ENCODE measurements at regions not wholly inside any gene's neighbourhood (a gene's known extent, or its start where the extent isn't known, plus 50 kb on each side); places are given as distances from the start of the nearest gene placed in this dataset.

- no peak overlapping the region for H4K8ac ChIP-seq (ENCODE audit: low read depth, low read length)
- H3K4ac ChIP-seq (ENCODE audit: low read depth, low read length): no peak overlapping the region
- no peak overlapping the region for H3K4me2 ChIP-seq (ENCODE audit: low read length)
- no peak overlapping the region for H3K9ac ChIP-seq (ENCODE audit: low read length)
- DNase-seq: no peak
- H3K4me3 ChIP-seq (ENCODE audit: low read length): no peak overlapping the region
- H3K79me2 ChIP-seq (ENCODE audit: control insufficient read depth, insufficient read depth, low read length): no peaks in the 10 kb centered on the region
- H3K27ac ChIP-seq (ENCODE audit: low read depth, low read length): no peak overlapping the region
- no peak overlapping the region for H2AK5ac ChIP-seq (ENCODE audit: low read length)
- no peak overlapping the region for H3K23ac ChIP-seq (ENCODE audit: low read length)
- WGBS (ENCODE audit: extremely low coverage, insufficient coverage, low lambda C conversion rate): no CpG with 5 or more reads among the region's 8 CpGs
- H2BK120ac ChIP-seq (ENCODE audit: low read depth, low read length): no peak overlapping the region
- H4K5ac ChIP-seq (ENCODE audit: low read length): no peak overlapping the region
- H3K27me3 ChIP-seq (ENCODE audit: insufficient read depth, low read length, poor library complexity): no peaks in the 10 kb centered on the region
- H3K18ac ChIP-seq (ENCODE audit: low read length): no peak overlapping the region
- no peaks in the 10 kb centered on the region for H3K36me3 ChIP-seq (ENCODE audit: control insufficient read depth, insufficient read depth, low read length)
- no peak overlapping the region for H3K56ac ChIP-seq (ENCODE audit: low read length)
- no peak overlapping the region for H2BK15ac ChIP-seq (replicated peaks; ENCODE audit: low read depth)
- no peaks in the 10 kb centered on the region for H3K79me1 ChIP-seq (ENCODE audit: low read length)
- no peaks in the 10 kb centered on the region for H3K4me1 ChIP-seq (ENCODE audit: control insufficient read depth, low read depth, low read length)
- H2BK5ac ChIP-seq (ENCODE audit: low read length): no peak overlapping the region
Observed at GRCh38 chr1:14320986-14321385, 277.5 kb upstream of the KAZN start.

- no peak overlapping the region for H4K5ac ChIP-seq (ENCODE audit: low read length)
- DNase-seq: no peak
- H3K36me3 ChIP-seq (ENCODE audit: control insufficient read depth, insufficient read depth, low read length): no peaks in the 10 kb centered on the region
- H3K79me2 ChIP-seq (ENCODE audit: control insufficient read depth, insufficient read depth, low read length): no peaks in the 10 kb centered on the region
- H3K56ac ChIP-seq (ENCODE audit: low read length): no peak overlapping the region
- H3K27ac ChIP-seq (ENCODE audit: low read depth, low read length): no peak overlapping the region
- H4K8ac ChIP-seq (ENCODE audit: low read depth, low read length): no peak overlapping the region
- H2BK5ac ChIP-seq (ENCODE audit: low read length): no peak overlapping the region
- H3K27me3 ChIP-seq (ENCODE audit: insufficient read depth, low read length, poor library complexity): no peaks in the 10 kb centered on the region
- no peaks in the 10 kb centered on the region for H3K4me1 ChIP-seq (ENCODE audit: control insufficient read depth, low read depth, low read length)
- no peaks in the 10 kb centered on the region for H3K79me1 ChIP-seq (ENCODE audit: low read length)
- H2BK120ac ChIP-seq (ENCODE audit: low read depth, low read length): no peak overlapping the region
- no peak overlapping the region for H2BK15ac ChIP-seq (replicated peaks; ENCODE audit: low read depth)
- H3K23ac ChIP-seq (ENCODE audit: low read length): no peak overlapping the region
- H3K4ac ChIP-seq (ENCODE audit: low read depth, low read length): no peak overlapping the region
- H3K4me3 ChIP-seq (ENCODE audit: low read length): no peak overlapping the region
- no peak overlapping the region for H2AK5ac ChIP-seq (ENCODE audit: low read length)
- H3K18ac ChIP-seq (ENCODE audit: low read length): no peak overlapping the region
- no peak overlapping the region for H3K4me2 ChIP-seq (ENCODE audit: low read length)
- no peak overlapping the region for H3K9ac ChIP-seq (ENCODE audit: low read length)
- no CpG with 5 or more reads among the region's 1 CpG for WGBS (ENCODE audit: extremely low coverage, insufficient coverage, low lambda C conversion rate)
Observed at GRCh38 chr1:14321422-14321821, 277.1 kb upstream of the KAZN start.

GRCh38 chr1:14323568-14324247, 274.8 kb upstream of the KAZN start:
- Histone ChIP-seq H4K8ac (ENCODE audit: low read depth, low read length) (no peak overlapping the region), H3K23ac (ENCODE audit: low read length) (no peak overlapping the region), H2BK120ac (ENCODE audit: low read depth, low read length) (no peak overlapping the region), H3K36me3 (ENCODE audit: control insufficient read depth, insufficient read depth, low read length) (no peaks in the 10 kb centered on the region), H4K5ac (ENCODE audit: low read length) (no peak overlapping the region), H3K27me3 (ENCODE audit: insufficient read depth, low read length, poor library complexity) (no peaks in the 10 kb centered on the region), H3K27ac (ENCODE audit: low read depth, low read length) (no peak overlapping the region), H3K79me2 (ENCODE audit: control insufficient read depth, insufficient read depth, low read length) (no peaks in the 10 kb centered on the region), H3K4me3 (ENCODE audit: low read length) (no peak overlapping the region), H3K79me1 (ENCODE audit: low read length) (no peaks in the 10 kb centered on the region), H3K4me2 (ENCODE audit: low read length) (no peak overlapping the region), H3K56ac (ENCODE audit: low read length) (no peak overlapping the region), H3K4ac (ENCODE audit: low read depth, low read length) (no peak overlapping the region), H2BK5ac (ENCODE audit: low read length) (no peak overlapping the region), H3K18ac (ENCODE audit: low read length) (no peak overlapping the region), H2BK15ac (replicated peaks; ENCODE audit: low read depth) (no peak overlapping the region), H2AK5ac (ENCODE audit: low read length) (no peak overlapping the region), H3K9ac (ENCODE audit: low read length) (no peak overlapping the region), H3K4me1 (ENCODE audit: control insufficient read depth, low read depth, low read length) (no peaks in the 10 kb centered on the region)
- DNase-seq: no peak
- no CpG with 5 or more reads among the region's 2 CpGs for WGBS (ENCODE audit: extremely low coverage, insufficient coverage, low lambda C conversion rate)

GRCh38 chr1:14324248-14324630, 274.2 kb upstream of the KAZN start:
- Histone ChIP-seq H3K4ac (ENCODE audit: low read depth, low read length) (no peak overlapping the region), H2BK120ac (ENCODE audit: low read depth, low read length) (no peak overlapping the region), H3K27ac (ENCODE audit: low read depth, low read length) (no peak overlapping the region), H3K23ac (ENCODE audit: low read length) (no peak overlapping the region), H2AK5ac (ENCODE audit: low read length) (no peak overlapping the region), H3K4me1 (ENCODE audit: control insufficient read depth, low read depth, low read length) (no peaks in the 10 kb centered on the region), H4K5ac (ENCODE audit: low read length) (no peak overlapping the region), H4K8ac (ENCODE audit: low read depth, low read length) (no peak overlapping the region), H3K4me3 (ENCODE audit: low read length) (no peak overlapping the region), H2BK5ac (ENCODE audit: low read length) (no peak overlapping the region), H3K27me3 (ENCODE audit: insufficient read depth, low read length, poor library complexity) (no peaks in the 10 kb centered on the region), H3K4me2 (ENCODE audit: low read length) (no peak overlapping the region), H3K18ac (ENCODE audit: low read length) (no peak overlapping the region), H2BK15ac (replicated peaks; ENCODE audit: low read depth) (no peak overlapping the region), H3K79me1 (ENCODE audit: low read length) (no peaks in the 10 kb centered on the region), H3K56ac (ENCODE audit: low read length) (no peak overlapping the region), H3K36me3 (ENCODE audit: control insufficient read depth, insufficient read depth, low read length) (no peaks in the 10 kb centered on the region), H3K79me2 (ENCODE audit: control insufficient read depth, insufficient read depth, low read length) (no peaks in the 10 kb centered on the region), H3K9ac (ENCODE audit: low read length) (no peak overlapping the region)
- no peak for DNase-seq
- no CpG with 5 or more reads among the region's 2 CpGs for WGBS (ENCODE audit: extremely low coverage, insufficient coverage, low lambda C conversion rate)

GRCh38 chr1:14326857-14327256, 271.6 kb upstream of the KAZN start:
- no peak overlapping the region for H4K5ac ChIP-seq (ENCODE audit: low read length)
- no CpG with 5 or more reads among the region's 3 CpGs for WGBS (ENCODE audit: extremely low coverage, insufficient coverage, low lambda C conversion rate)

GRCh38 chr1:14328685-14329084, 269.8 kb upstream of the KAZN start:
- H2AK5ac ChIP-seq (ENCODE audit: low read length): no peak overlapping the region
- H3K4me1 ChIP-seq (ENCODE audit: control insufficient read depth, low read depth, low read length): no peaks in the 10 kb centered on the region
- DNase-seq: no peak
- no peak overlapping the region for H3K27ac ChIP-seq (ENCODE audit: low read depth, low read length)
- H3K56ac ChIP-seq (ENCODE audit: low read length): no peak overlapping the region
- no peak overlapping the region for H3K4me3 ChIP-seq (ENCODE audit: low read length)
- no peaks in the 10 kb centered on the region for H3K79me2 ChIP-seq (ENCODE audit: control insufficient read depth, insufficient read depth, low read length)
- no peaks in the 10 kb centered on the region for H3K79me1 ChIP-seq (ENCODE audit: low read length)
- no peak overlapping the region for H2BK5ac ChIP-seq (ENCODE audit: low read length)
- H3K36me3 ChIP-seq (ENCODE audit: control insufficient read depth, insufficient read depth, low read length): no peaks in the 10 kb centered on the region
- no peak overlapping the region for H3K4ac ChIP-seq (ENCODE audit: low read depth, low read length)
- H3K9ac ChIP-seq (ENCODE audit: low read length): no peak overlapping the region
- no peaks in the 10 kb centered on the region for H3K27me3 ChIP-seq (ENCODE audit: insufficient read depth, low read length, poor library complexity)
- H4K5ac ChIP-seq (ENCODE audit: low read length): no peak overlapping the region
- no peak overlapping the region for H4K8ac ChIP-seq (ENCODE audit: low read depth, low read length)
- no peak overlapping the region for H3K23ac ChIP-seq (ENCODE audit: low read length)
- H3K18ac ChIP-seq (ENCODE audit: low read length): no peak overlapping the region
- no peak overlapping the region for H2BK120ac ChIP-seq (ENCODE audit: low read depth, low read length)
- H3K4me2 ChIP-seq (ENCODE audit: low read length): no peak overlapping the region
- no peak overlapping the region for H2BK15ac ChIP-seq (replicated peaks; ENCODE audit: low read depth)

More at GRCh38 chr1:14326857-14327256, 271.6 kb upstream of the KAZN start:
- Histone ChIP-seq H3K4me1 (ENCODE audit: control insufficient read depth, low read depth, low read length) (no peaks in the 10 kb centered on the region), H3K9ac (ENCODE audit: low read length) (no peak overlapping the region), H3K79me2 (ENCODE audit: control insufficient read depth, insufficient read depth, low read length) (no peaks in the 10 kb centered on the region), H2BK15ac (replicated peaks; ENCODE audit: low read depth) (no peak overlapping the region), H3K4ac (ENCODE audit: low read depth, low read length) (no peak overlapping the region), H2AK5ac (ENCODE audit: low read length) (no peak overlapping the region), H3K18ac (ENCODE audit: low read length) (no peak overlapping the region), H3K79me1 (ENCODE audit: low read length) (no peaks in the 10 kb centered on the region), H2BK120ac (ENCODE audit: low read depth, low read length) (no peak overlapping the region), H3K36me3 (ENCODE audit: control insufficient read depth, insufficient read depth, low read length) (no peaks in the 10 kb centered on the region), H3K4me3 (ENCODE audit: low read length) (no peak overlapping the region), H4K8ac (ENCODE audit: low read depth, low read length) (no peak overlapping the region), H3K27ac (ENCODE audit: low read depth, low read length) (no peak overlapping the region), H3K27me3 (ENCODE audit: insufficient read depth, low read length, poor library complexity) (no peaks in the 10 kb centered on the region), H2BK5ac (ENCODE audit: low read length) (no peak overlapping the region), H3K4me2 (ENCODE audit: low read length) (no peak overlapping the region), H3K23ac (ENCODE audit: low read length) (no peak overlapping the region), H3K56ac (ENCODE audit: low read length) (no peak overlapping the region)
- no peak for DNase-seq
